HepG2 (cell line): ENCODE measurements at regions not wholly inside any gene's neighbourhood (a gene's known extent, or its start where the extent isn't known, plus 50 kb on each side); places are given as distances from the start of the nearest gene placed in this dataset.

Experiments
- ATF3 ChIP-seq: sonication (generic); formaldehyde crosslinking; IDR thresholded peaks from 2 replicates; pipeline ENCODE4 v1.4.0; 2020; ENCODE audit warnings: missing genetic modification reagents
- CBFB ChIP-seq: sonication (generic); formaldehyde crosslinking; IDR thresholded peaks from 2 replicates; pipeline ENCODE4 v1.4.0; 2020; ENCODE audit warnings: missing genetic modification reagents
- CTCF ChIP-seq: sonication (generic); formaldehyde crosslinking; IDR thresholded peaks from 2 replicates; pipeline ENCODE4 v1.5.0; 2020; ENCODE audit warnings: mild to moderate bottlenecking, missing genetic modification reagents, moderate library complexity
- JUN ChIP-seq: sonication (generic); formaldehyde crosslinking; IDR thresholded peaks from 2 replicates; pipeline ENCODE4 v1.4.0; 2020; ENCODE audit warnings: mild to moderate bottlenecking, missing genetic modification reagents
- KDM5A ChIP-seq: fragments of 200-600 bp; sonication (generic); IDR thresholded peaks from 2 replicates; pipeline ENCODE4 v1.7.0; 2018; ENCODE audit warnings: antibody characterized with exemption, mild to moderate bottlenecking, low read length, borderline replicate concordance
- PBX2 ChIP-seq: IDR thresholded peaks from 2 replicates; pipeline ENCODE4 v1.6.1; 2016; ENCODE audit warnings: control low read depth
- RORA ChIP-seq: sonication (generic); formaldehyde crosslinking; IDR thresholded peaks from 2 replicates; pipeline ENCODE4 v1.5.0; 2020; ENCODE audit warnings: mild to moderate bottlenecking, missing genetic modification reagents, moderate library complexity
- SMC3 ChIP-seq: IDR thresholded peaks from 2 replicates; pipeline ENCODE4 v1.6.1; 2011; ENCODE audit warnings: low read length, improper control_type of control experiment
- ZC3H4 ChIP-seq: sonication (generic); formaldehyde crosslinking; IDR thresholded peaks from 2 replicates; pipeline ENCODE4 v1.4.0; 2020; ENCODE audit warnings: missing genetic modification reagents, borderline replicate concordance
- ZKSCAN8 ChIP-seq: IDR thresholded peaks from 2 replicates; pipeline ENCODE4 v1.6.1; 2016; ENCODE audit warnings: borderline replicate concordance, missing genetic modification reagents, missing compliant biosample characterization
- ZNF235 ChIP-seq: sonication (generic); formaldehyde crosslinking; IDR thresholded peaks from 2 replicates; pipeline ENCODE4 v1.8.1; 2023; ENCODE audit warnings: mild to moderate bottlenecking, missing genetic modification reagents, borderline replicate concordance
- ZNF512B ChIP-seq: sonication (generic); formaldehyde crosslinking; IDR thresholded peaks from 2 replicates; pipeline ENCODE4 v1.5.1; 2020; ENCODE audit warnings: missing genetic modification reagents, mild to moderate bottlenecking, borderline replicate concordance
- ZNF577 ChIP-seq: sonication (generic); formaldehyde crosslinking; IDR thresholded peaks from 2 replicates; pipeline ENCODE4 v1.4.0; 2020; ENCODE audit warnings: mild to moderate bottlenecking, low read depth, missing genetic modification reagents, borderline replicate concordance
- ZNF746 ChIP-seq: sonication (generic); formaldehyde crosslinking; IDR thresholded peaks from 2 replicates; pipeline ENCODE4 v1.8.0; 2022; ENCODE audit warnings: mild to moderate bottlenecking, missing genetic modification reagents

GRCh38 chr1:5385956-5386355 is 606.3 kb downstream of the NPHP4 start:
- no peak for TF ChIP-seq ZNF512B (CRISPR knock-in tag)
- no peak for TF ChIP-seq CTCF (CRISPR knock-in tag)
- no peak for TF ChIP-seq ZKSCAN8 (CRISPR knock-in tag)
- TF ChIP-seq ZNF235 (CRISPR knock-in tag), result no peak
- no peak for TF ChIP-seq ZNF577 (CRISPR knock-in tag)
- no peak for TF ChIP-seq SMC3
- no peak for TF ChIP-seq PBX2 (CRISPR knock-in tag)
- no peak for TF ChIP-seq KDM5A
- TF ChIP-seq ATF3 (CRISPR knock-in tag), result no peak
- TF ChIP-seq ZC3H4, result no peak
- TF ChIP-seq ZNF746 (CRISPR knock-in tag), result no peak
- TF ChIP-seq CBFB, result no peak
- TF ChIP-seq RORA (CRISPR knock-in tag), result no peak
- no peak for TF ChIP-seq JUN (CRISPR knock-in tag)
